DOHH2 (cell line): ENCODE measurements at regions not wholly inside any gene's neighbourhood (a gene's known extent, or its start where the extent isn't known, plus 50 kb on each side); places are given as distances from the start of the nearest gene placed in this dataset.
"Not testable (repeated sequence)": the region's sequence is repeated elsewhere in the genome, so short reads cannot be mapped to it uniquely, and the experiment has no call there.

Experiments used
- H3F3A ChIP-seq: fragments of 200-600 bp; sonication (generic), shearing (Covaris generic); 2 replicates; pipeline ENCODE4 v1.6.0; 2016; ENCODE audit warnings: antibody characterized with exemption, mild to moderate bottlenecking; ENCODE audit not compliant: control insufficient read depth, insufficient read depth
- H3K27ac ChIP-seq: fragments of 200-600 bp; sonication (generic); 2 replicates; pipeline ENCODE4 v1.5.1; 2014; ENCODE audit warnings: low read depth, mild to moderate bottlenecking, low read length, moderate library complexity
- H3K27me3 ChIP-seq: fragments of 200-600 bp; sonication (generic); 2 replicates; pipeline ENCODE4 v1.6.1; 2014; ENCODE audit warnings: mild to moderate bottlenecking, low read length, mixed read lengths; ENCODE audit not compliant: control insufficient read depth
- H3K36me3 ChIP-seq: fragments of 200-600 bp; sonication (generic); 2 replicates; pipeline ENCODE4 v1.6.1; 2014; ENCODE audit warnings: mild to moderate bottlenecking, low read length, moderate library complexity, mixed read lengths; ENCODE audit not compliant: control insufficient read depth
- H3K4me1 ChIP-seq: fragments of 200-600 bp; sonication (generic); 2 replicates; pipeline ENCODE4 v1.6.1; 2014; ENCODE audit warnings: mild to moderate bottlenecking, low read length, mixed read lengths; ENCODE audit not compliant: control insufficient read depth
- H3K4me2 ChIP-seq: fragments of 200-600 bp; sonication (generic); 2 replicates; pipeline ENCODE4 v1.6.0; 2014; ENCODE audit warnings: mild to moderate bottlenecking, low read length, moderate library complexity
- H3K4me3 ChIP-seq: fragments of 200-600 bp; sonication (generic); 2 replicates; pipeline ENCODE4 v1.5.1; 2014; ENCODE audit warnings: mild to moderate bottlenecking, low read length, mixed read lengths
- H3K79me2 ChIP-seq: fragments of 200-600 bp; sonication (generic); 2 replicates; pipeline ENCODE4 v1.6.1; 2014; ENCODE audit warnings: mild to moderate bottlenecking, low read length, mixed read lengths; ENCODE audit not compliant: control insufficient read depth
- H3K9me2 ChIP-seq: fragments of 200-600 bp; sonication (generic); replicated peaks from 2 replicates; pipeline ENCODE4 v1.6.1; 2014; ENCODE audit warnings: mild to moderate bottlenecking, low read length, mixed read lengths; ENCODE audit not compliant: control insufficient read depth
- H3K9me3 ChIP-seq: fragments of 200-600 bp; sonication (generic); 2 replicates; pipeline ENCODE4 v1.6.1; 2014; ENCODE audit warnings: antibody characterized with exemption, low read length, mixed read lengths; ENCODE audit not compliant: control insufficient read depth, insufficient read depth
- H4K20me1 ChIP-seq: fragments of 200-600 bp; sonication (generic); 2 replicates; pipeline ENCODE4 v1.6.0; 2014; ENCODE audit warnings: low read depth, mild to moderate bottlenecking, antibody characterized with exemption, low read length, moderate library complexity; ENCODE audit not compliant: control insufficient read depth, insufficient read depth
- EZH2phosphoT487 ChIP-seq: fragments of 200-600 bp; sonication (generic); IDR thresholded peaks from 2 replicates; pipeline ENCODE4 v1.6.1; 2017; ENCODE audit warnings: borderline replicate concordance, mild to moderate bottlenecking, antibody characterized with exemption, low read length, moderate library complexity, mixed read lengths
- TF ChIP-seq, protein P1 (sequence below): fragments of 200-600 bp; sonication (generic); IDR thresholded peaks from one replicate; pipeline ENCODE4 v1.5.1; 2014; ENCODE audit warnings: antibody characterized with exemption, mild to moderate bottlenecking, low read depth, low read length; ENCODE audit not compliant: poor library complexity, severe bottlenecking

DNA sequence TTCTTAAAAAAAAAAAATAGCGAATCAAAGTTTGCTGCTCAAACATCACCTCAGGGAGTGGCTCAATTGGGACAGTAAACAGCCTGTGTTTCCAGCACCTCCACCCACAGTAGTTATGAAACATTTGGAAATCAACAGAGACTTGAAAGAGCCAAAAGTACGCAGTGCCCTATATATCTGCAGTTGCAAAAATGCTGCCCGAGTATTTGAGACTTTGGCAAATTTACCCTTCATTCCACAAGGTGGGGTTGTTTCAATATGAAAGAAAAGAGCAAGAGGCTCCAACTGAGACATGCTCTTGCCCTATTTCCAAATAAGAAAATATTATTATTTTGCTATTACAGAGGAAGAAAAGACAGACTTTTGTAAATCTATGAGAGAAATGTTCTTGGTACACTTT, 851.1 kb upstream of the RAG2 start:
- Histone ChIP-seq H3K27ac (no peak overlapping the region), H3K36me3 (no peaks in the 10 kb centered on the region), H3K4me3 (no peak overlapping the region), H3K27me3 (no peaks in the 10 kb centered on the region), H3K9me3 (no peaks in the 10 kb centered on the region), H4K20me1 (no peaks in the 10 kb centered on the region), H3F3A (no peaks in the 10 kb centered on the region), H3K4me2 (no peak overlapping the region), H3K9me2 (no peaks in the 10 kb centered on the region), H3K4me1 (no peaks in the 10 kb centered on the region), H3K79me2 (no peaks in the 10 kb centered on the region)
- TF ChIP-seq, protein P1, sequence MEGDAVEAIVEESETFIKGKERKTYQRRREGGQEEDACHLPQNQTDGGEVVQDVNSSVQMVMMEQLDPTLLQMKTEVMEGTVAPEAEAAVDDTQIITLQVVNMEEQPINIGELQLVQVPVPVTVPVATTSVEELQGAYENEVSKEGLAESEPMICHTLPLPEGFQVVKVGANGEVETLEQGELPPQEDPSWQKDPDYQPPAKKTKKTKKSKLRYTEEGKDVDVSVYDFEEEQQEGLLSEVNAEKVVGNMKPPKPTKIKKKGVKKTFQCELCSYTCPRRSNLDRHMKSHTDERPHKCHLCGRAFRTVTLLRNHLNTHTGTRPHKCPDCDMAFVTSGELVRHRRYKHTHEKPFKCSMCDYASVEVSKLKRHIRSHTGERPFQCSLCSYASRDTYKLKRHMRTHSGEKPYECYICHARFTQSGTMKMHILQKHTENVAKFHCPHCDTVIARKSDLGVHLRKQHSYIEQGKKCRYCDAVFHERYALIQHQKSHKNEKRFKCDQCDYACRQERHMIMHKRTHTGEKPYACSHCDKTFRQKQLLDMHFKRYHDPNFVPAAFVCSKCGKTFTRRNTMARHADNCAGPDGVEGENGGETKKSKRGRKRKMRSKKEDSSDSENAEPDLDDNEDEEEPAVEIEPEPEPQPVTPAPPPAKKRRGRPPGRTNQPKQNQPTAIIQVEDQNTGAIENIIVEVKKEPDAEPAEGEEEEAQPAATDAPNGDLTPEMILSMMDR: peak; percentile 13
- TF ChIP-seq EZH2phosphoT487: no peak

DNA sequence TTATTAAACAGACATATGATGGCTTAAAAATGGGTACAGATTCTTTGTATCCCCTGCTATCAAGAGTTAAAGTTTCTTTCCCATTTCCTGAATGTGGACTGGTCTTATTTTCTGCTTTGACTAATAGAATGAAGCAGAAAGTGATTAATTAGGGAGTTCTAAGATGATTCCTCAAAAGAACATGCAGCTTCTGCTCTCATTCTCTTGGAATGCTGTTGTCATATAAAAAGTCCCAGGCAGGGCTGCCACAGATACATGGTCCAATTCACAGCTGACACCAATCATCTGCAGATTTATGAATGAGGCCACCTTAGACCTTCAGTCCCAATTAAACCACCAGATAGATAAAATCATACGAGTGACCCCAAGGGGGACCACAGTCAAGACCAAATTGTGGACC, 844.5 kb upstream of the RAG2 start:
- H3K9me2 ChIP-seq: no peaks in the 10 kb centered on the region
- H3K27me3 ChIP-seq: no peaks in the 10 kb centered on the region
- TF ChIP-seq EZH2phosphoT487: no peak
- TF ChIP-seq, protein P1: no peak
- H3K9me3 ChIP-seq: no peaks in the 10 kb centered on the region
- H3K4me3 ChIP-seq: no peak overlapping the region
- H3K79me2 ChIP-seq: no peaks in the 10 kb centered on the region
- H3K4me2 ChIP-seq: no peak overlapping the region
- H3F3A ChIP-seq: no peaks in the 10 kb centered on the region
- no peaks in the 10 kb centered on the region for H4K20me1 ChIP-seq
- H3K27ac ChIP-seq: no peak overlapping the region
- no peaks in the 10 kb centered on the region for H3K36me3 ChIP-seq
- H3K4me1 ChIP-seq: no peaks in the 10 kb centered on the region

DNA sequence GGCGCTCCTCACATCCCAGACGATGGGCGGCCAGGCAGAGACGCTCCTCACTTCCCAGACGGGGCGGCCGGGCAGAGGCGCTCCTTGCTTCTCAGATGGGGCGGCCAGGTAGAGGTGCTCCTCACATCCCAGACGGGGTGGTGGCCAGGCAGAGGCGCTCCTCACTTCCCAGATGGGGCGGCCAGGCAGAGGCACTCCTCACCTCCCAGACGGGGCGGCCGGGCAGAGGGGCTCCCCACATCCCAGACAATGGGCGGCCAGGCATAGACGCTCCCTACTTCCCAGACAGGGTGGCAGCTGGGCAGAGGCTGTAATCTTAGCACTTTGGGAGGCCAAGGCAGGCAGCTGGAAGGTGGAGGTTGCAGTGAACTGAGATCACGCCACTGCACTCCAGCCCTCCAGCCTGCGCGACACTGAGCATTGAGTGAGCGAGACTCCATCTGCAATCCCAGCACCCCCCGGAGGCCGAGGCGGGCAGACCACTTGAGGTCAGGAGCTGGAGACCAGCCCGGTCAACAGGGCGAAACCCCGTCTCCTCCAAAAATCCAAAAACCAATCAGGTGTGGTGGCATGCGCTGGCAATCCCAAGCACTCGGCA, 833.7 kb upstream of the RAG2 start:
- H3K27ac ChIP-seq, H3F3A ChIP-seq, H3K4me2 ChIP-seq, H3K36me3 ChIP-seq, H3K4me3 ChIP-seq, H3K79me2 ChIP-seq, H3K27me3 ChIP-seq, H3K9me2 ChIP-seq, H3K9me3 ChIP-seq, H3K4me1 ChIP-seq, H4K20me1 ChIP-seq: not testable (repeated sequence)

DNA sequence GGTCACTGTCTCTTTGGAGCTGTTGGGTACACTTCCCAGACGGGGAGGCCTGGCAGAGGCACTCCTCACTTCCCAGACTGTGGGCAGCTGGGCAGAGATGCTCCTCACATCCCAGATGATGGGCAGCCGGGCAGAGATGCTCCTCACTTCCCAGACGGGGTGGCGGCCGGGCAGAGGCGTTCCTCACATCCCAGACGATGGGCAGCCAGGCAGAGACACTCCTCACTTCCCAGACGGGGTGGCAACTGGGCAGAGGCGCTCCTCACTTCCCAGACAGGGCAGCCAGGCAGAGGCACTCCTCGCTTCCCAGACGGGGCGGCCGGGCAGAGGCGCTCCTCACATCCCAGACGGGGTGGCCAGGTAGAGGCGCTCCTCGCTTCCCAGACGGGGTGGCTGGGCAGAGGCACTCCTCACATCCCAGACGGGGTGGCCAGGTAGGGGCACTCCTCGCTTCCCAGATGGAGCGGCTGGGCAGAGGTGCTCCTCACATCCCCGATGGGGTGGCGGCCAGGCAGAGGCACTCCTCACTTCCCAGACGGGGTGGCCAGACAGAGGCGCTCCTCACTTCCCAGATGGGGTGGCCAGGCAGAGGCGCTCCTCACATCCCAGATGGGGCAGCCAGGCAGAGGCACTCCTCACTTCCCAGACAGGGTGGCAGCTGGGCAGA, 833.1 kb upstream of the RAG2 start:
- H3K27ac ChIP-seq, H3K4me3 ChIP-seq, H4K20me1 ChIP-seq, H3F3A ChIP-seq, H3K4me2 ChIP-seq, H3K79me2 ChIP-seq, H3K36me3 ChIP-seq, H3K9me2 ChIP-seq, H3K9me3 ChIP-seq, H3K27me3 ChIP-seq, H3K4me1 ChIP-seq: not testable (repeated sequence)
